PC-9 (cell line): ENCODE measurements at regions not wholly inside any gene's neighbourhood (a gene's known extent, or its start where the extent isn't known, plus 50 kb on each side); places are given as distances from the start of the nearest gene placed in this dataset.
A peak's percentile ranks its signal among the peaks of the same experiment; 100 is the strongest.
"Not testable (repeated sequence)": the region's sequence is repeated elsewhere in the genome, so short reads cannot be mapped to it uniquely, and the experiment has no call there.

Experiments used
- BruUV-seq: library from RNA; stranded (reverse); fragments of 400-500 nt; replicated peaks from 2 replicates; lab custom pipeline; 2021; lab: Mats Ljungman, UMichigan
- CTCF ChIA-PET: fragments of 300-600 bp; sonication (Branson Sonifier 250); formaldehyde crosslinking; loops from one replicate; lab custom pipeline; 2022; ENCODE audit warnings: antibody characterized with exemption; lab: Charles Lee
- POLR2A ChIA-PET: fragments of 300-600 bp; sonication (Branson Sonifier 250); formaldehyde crosslinking; loops from one replicate; lab custom pipeline; 2022; ENCODE audit warnings: antibody characterized with exemption; ENCODE audit not compliant: unreplicated experiment; lab: Charles Lee
- DNase-seq, 2 experiments: peaks; one replicate each; pipeline versions ENCODE4 v3.0.0 to v3.0.0-alpha.2; 2015 to 2022; ENCODE audit warnings: mixed read lengths in 1 of 2
- H2AFZ ChIP-seq: fragments of 200-600 bp; sonication (generic); 2 replicates; pipeline ENCODE4 v1.8.1; 2017; ENCODE audit warnings: antibody characterized with exemption
- H3F3A ChIP-seq: fragments of 200-600 bp; sonication (generic); 2 replicates; pipeline ENCODE4 v1.8.1; 2017; ENCODE audit warnings: antibody characterized with exemption, mild to moderate bottlenecking, low read depth; ENCODE audit not compliant: insufficient read depth
- H3K27ac ChIP-seq: fragments of 200-600 bp; sonication (generic); 2 replicates; pipeline ENCODE4 v1.6.1; 2016; ENCODE audit warnings: mixed run types
- H3K27me3 ChIP-seq: fragments of 200-600 bp; sonication (generic); 2 replicates; pipeline ENCODE4 v1.6.1; 2016; ENCODE audit warnings: low read depth, mixed run types; ENCODE audit not compliant: insufficient read depth
- H3K36me3 ChIP-seq: fragments of 200-600 bp; sonication (generic); 2 replicates; pipeline ENCODE4 v1.6.1; 2016; ENCODE audit warnings: low read depth, mixed run types
- H3K4me1 ChIP-seq: fragments of 200-600 bp; sonication (generic); replicated peaks from 2 replicates; pipeline ENCODE4 v1.6.1; 2016; ENCODE audit warnings: mixed run types; ENCODE audit not compliant: insufficient read depth
- H3K4me2 ChIP-seq: fragments of 200-600 bp; sonication (generic); 2 replicates; pipeline ENCODE4 v1.6.1; 2017; ENCODE audit warnings: mixed run types
- H3K4me3 ChIP-seq: fragments of 200-600 bp; sonication (generic); 2 replicates; pipeline ENCODE4 v1.6.1; 2016; ENCODE audit warnings: mixed run types
- H3K79me2 ChIP-seq: fragments of 200-600 bp; sonication (generic); 2 replicates; pipeline ENCODE4 v1.6.1; 2017; ENCODE audit warnings: low read depth, mixed run types
- H3K9me2 ChIP-seq: fragments of 200-600 bp; sonication (generic); 2 replicates; pipeline ENCODE4 v1.8.1; 2017; ENCODE audit warnings: mild to moderate bottlenecking; ENCODE audit not compliant: insufficient read depth
- H3K9me3 ChIP-seq: fragments of 200-600 bp; sonication (generic); 2 replicates; pipeline ENCODE4 v1.8.1; 2016; ENCODE audit warnings: low read depth; ENCODE audit not compliant: insufficient read depth
- H4K20me1 ChIP-seq: fragments of 200-600 bp; sonication (generic); 2 replicates; pipeline ENCODE4 v1.8.1; 2017; ENCODE audit not compliant: insufficient read depth
- EZH2 ChIP-seq: fragments of 200-600 bp; sonication (generic); IDR thresholded peaks from 2 replicates; pipeline ENCODE4 v1.8.0; 2017; ENCODE audit warnings: antibody characterized with exemption, low read depth
- intact Hi-C: fragments of 100-400 bp; cut with micrococcal nuclease; formaldehyde crosslinking; loops from one replicate; pipeline ENCODE4 v1.10.0; 2022; ENCODE audit not compliant: unreplicated experiment
- TF ChIP-seq, protein P1 (sequence below): fragments of 200-600 bp; sonication (generic); conservative IDR thresholded peaks from 2 replicates; pipeline ENCODE4 v1.6.1; 2017; ENCODE audit warnings: mixed run types, antibody characterized with exemption, mild to moderate bottlenecking, moderate library complexity

DNA sequence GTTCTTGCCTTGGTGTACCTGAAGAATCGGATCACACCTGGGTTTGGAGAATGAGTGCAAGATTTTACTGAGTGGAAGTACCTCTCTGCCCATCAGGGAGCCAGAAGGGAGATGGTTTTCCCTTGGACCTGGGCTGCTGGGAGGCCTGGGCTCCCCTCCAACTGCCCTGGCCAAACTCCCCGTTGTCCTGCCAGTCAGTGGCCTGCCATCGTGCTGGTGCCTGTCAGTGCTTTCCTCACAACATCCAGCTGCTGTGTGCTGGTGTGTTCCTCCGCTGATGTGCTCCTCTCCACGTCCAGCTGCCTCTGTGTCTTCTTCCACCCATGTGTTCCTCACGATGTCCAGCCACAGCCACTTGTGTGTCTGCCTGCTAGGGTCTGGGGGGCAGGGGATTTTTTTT lies 87.9 kb upstream of the CLPB start:
- Histone ChIP-seq H3K9me2 (no peaks in the 10 kb centered on the region), H3K79me2 (no peaks in the 10 kb centered on the region), H3K4me2 (no peak overlapping the region), H3K27me3 (no peaks in the 10 kb centered on the region), H2AFZ (no peak overlapping the region), H3K27ac (no peak overlapping the region), H3F3A (no peaks in the 10 kb centered on the region), H3K9me3 (no peaks in the 10 kb centered on the region), H3K4me1 (no peaks in the 10 kb centered on the region), H3K4me3 (no peak overlapping the region), H4K20me1 (no peaks in the 10 kb centered on the region), H3K36me3 (no peaks in the 10 kb centered on the region)
- BruUV-seq: no TSS peak
- DNase-seq: peak in 1 of 2 experiments; percentile 32
- POLR2A ChIA-PET: no interaction called here
- intact Hi-C loops: no loop called here
- no peak for TF ChIP-seq EZH2
- TF ChIP-seq, protein P1, sequence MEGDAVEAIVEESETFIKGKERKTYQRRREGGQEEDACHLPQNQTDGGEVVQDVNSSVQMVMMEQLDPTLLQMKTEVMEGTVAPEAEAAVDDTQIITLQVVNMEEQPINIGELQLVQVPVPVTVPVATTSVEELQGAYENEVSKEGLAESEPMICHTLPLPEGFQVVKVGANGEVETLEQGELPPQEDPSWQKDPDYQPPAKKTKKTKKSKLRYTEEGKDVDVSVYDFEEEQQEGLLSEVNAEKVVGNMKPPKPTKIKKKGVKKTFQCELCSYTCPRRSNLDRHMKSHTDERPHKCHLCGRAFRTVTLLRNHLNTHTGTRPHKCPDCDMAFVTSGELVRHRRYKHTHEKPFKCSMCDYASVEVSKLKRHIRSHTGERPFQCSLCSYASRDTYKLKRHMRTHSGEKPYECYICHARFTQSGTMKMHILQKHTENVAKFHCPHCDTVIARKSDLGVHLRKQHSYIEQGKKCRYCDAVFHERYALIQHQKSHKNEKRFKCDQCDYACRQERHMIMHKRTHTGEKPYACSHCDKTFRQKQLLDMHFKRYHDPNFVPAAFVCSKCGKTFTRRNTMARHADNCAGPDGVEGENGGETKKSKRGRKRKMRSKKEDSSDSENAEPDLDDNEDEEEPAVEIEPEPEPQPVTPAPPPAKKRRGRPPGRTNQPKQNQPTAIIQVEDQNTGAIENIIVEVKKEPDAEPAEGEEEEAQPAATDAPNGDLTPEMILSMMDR: no peak
- CTCF ChIA-PET: no interaction called here

DNA sequence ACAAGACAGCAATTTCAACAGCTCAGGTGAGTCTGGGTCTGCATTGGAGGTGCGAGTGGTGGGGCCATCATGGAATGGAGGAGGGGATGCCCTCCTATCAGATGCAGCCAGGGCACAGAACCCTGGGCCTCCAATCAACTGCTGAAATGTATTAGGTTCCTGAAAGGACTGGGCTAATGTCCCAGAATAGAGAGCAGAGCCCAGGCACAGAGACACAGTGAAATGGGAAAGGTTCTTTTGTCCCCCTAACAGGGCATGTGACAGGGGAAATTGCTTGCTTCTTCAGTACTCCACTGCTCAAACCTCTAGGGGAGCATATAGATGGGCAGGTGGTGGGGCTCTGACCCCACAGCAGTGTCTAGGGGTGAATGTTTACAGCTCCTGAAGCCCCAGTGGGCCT lies 87.3 kb upstream of the CLPB start:
- Histone ChIP-seq H2AFZ (no peak overlapping the region), H3K4me2 (no peak overlapping the region), H3K36me3 (no peaks in the 10 kb centered on the region), H4K20me1 (no peaks in the 10 kb centered on the region), H3F3A (no peaks in the 10 kb centered on the region), H3K9me3 (no peaks in the 10 kb centered on the region), H3K4me3 (no peak overlapping the region), H3K4me1 (no peaks in the 10 kb centered on the region), H3K27me3 (no peaks in the 10 kb centered on the region), H3K79me2 (no peaks in the 10 kb centered on the region), H3K9me2 (no peaks in the 10 kb centered on the region), H3K27ac (no peak overlapping the region)
- CTCF ChIA-PET: no interaction called here
- POLR2A ChIA-PET: no interaction called here
- intact Hi-C loops: no loop called here
- no TSS peak for BruUV-seq
- DNase-seq: no peak
- TF ChIP-seq, protein P1: no peak
- TF ChIP-seq EZH2: no peak

DNA sequence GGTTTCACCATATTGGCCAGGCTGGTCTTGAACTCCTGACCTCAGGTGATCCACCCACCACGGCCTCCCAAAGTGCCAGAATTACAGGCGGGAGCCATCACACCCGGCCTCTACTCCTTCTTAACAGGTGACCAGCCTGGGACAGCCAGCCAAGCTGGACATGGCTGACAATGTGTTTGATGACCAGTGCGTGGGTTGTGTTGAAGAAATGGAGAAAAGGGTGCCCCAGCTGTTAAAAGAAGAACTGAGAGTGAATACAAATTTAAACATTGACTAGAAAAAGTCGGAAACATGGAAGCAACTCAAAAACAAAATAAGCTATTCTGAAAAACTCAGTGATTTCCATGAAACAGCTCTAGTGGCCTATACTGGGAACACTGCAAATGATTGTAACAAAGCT lies 86.5 kb upstream of the CLPB start:
- Histone ChIP-seq H3K36me3 (no peaks in the 10 kb centered on the region), H3K4me3 (no peak overlapping the region), H3K9me2 (no peaks in the 10 kb centered on the region), H3K4me1 (no peaks in the 10 kb centered on the region), H4K20me1 (no peaks in the 10 kb centered on the region), H3K4me2 (no peak overlapping the region), H3K27ac (no peak overlapping the region), H3K9me3 (no peaks in the 10 kb centered on the region), H3K79me2 (no peaks in the 10 kb centered on the region), H2AFZ (no peak overlapping the region), H3F3A (no peaks in the 10 kb centered on the region), H3K27me3 (no peaks in the 10 kb centered on the region)
- TF ChIP-seq, protein P1: no peak
- no peak for TF ChIP-seq EZH2
- POLR2A ChIA-PET: no interaction called here
- BruUV-seq: no TSS peak
- intact Hi-C loops: no loop called here
- DNase-seq: no peak
- CTCF ChIA-PET: no interaction called here

DNA sequence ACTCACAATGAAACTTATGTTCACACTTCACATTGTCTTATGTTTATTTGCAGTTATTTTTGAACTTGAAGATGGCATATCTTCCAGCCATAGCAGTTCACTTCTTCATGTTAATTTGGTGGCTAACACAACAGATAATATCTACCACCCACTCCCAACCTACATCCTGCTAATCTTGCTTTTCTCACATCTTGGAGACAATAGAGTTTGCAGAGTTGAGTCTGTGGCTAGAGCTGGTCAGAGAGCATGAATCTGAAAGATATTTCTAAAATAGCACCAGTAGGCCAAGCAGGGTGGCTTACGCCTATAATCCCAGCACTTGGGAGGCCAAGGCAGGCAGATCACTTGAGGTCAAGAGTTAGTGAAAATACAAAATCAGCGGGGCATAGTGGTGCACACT lies 85.6 kb upstream of the CLPB start:
- H3K79me2 ChIP-seq, POLR2A ChIA-PET, H3K9me2 ChIP-seq, BruUV-seq, H3K27ac ChIP-seq, intact Hi-C loops, H3K9me3 ChIP-seq, H3K4me2 ChIP-seq, H3F3A ChIP-seq, H3K27me3 ChIP-seq, DNase-seq, H3K4me3 ChIP-seq, H3K4me1 ChIP-seq, H4K20me1 ChIP-seq, H3K36me3 ChIP-seq: not testable (repeated sequence)
- CTCF ChIA-PET: interaction anchor here (0.6 kb wide), 1 partner anchor 55 kb away, joined by 8 read pairs; no protein-coding TSS in a partner anchor
- H2AFZ ChIP-seq: 0 out of 2 replicates have a peak overlapping the region, but pooled peaks have one; percentile 44
